KBM-7 (cell line): ENCODE measurements at regions not wholly inside any gene's neighbourhood (a gene's known extent, or its start where the extent isn't known, plus 50 kb on each side); places are given as distances from the start of the nearest gene placed in this dataset.
"Not testable (repeated sequence)": the region's sequence is repeated elsewhere in the genome, so short reads cannot be mapped to it uniquely, and the experiment has no call there.

Experiments
- DNase-seq: peaks from one replicate; pipeline ENCODE4 v3.0.0-alpha.2; 2015
- in situ Hi-C: fragments of 300-500 bp; cut with MboI; formaldehyde crosslinking; loops from 2 replicates; pipeline ENCODE4 v1.14.3; 2020; ENCODE audit warnings: low sequenced_read_pairs, low pct_unique_long_range_greater_than_20kb, mixed read lengths

GRCh38 chr22:22171357-22172218 lies 73.0 kb upstream of the VPREB1 start:
- in situ Hi-C loops: loop anchor here (25.0 kb wide), 1 partner anchor 109 kb away; no protein-coding TSS in a partner anchor
- DNase-seq: no peak

GRCh38 chr22:22169923-22170322 lies 74.7 kb upstream of the VPREB1 start:
- in situ Hi-C loops: loop anchor here (25.0 kb wide), 1 partner anchor 108 kb away; no protein-coding TSS in a partner anchor

DNA sequence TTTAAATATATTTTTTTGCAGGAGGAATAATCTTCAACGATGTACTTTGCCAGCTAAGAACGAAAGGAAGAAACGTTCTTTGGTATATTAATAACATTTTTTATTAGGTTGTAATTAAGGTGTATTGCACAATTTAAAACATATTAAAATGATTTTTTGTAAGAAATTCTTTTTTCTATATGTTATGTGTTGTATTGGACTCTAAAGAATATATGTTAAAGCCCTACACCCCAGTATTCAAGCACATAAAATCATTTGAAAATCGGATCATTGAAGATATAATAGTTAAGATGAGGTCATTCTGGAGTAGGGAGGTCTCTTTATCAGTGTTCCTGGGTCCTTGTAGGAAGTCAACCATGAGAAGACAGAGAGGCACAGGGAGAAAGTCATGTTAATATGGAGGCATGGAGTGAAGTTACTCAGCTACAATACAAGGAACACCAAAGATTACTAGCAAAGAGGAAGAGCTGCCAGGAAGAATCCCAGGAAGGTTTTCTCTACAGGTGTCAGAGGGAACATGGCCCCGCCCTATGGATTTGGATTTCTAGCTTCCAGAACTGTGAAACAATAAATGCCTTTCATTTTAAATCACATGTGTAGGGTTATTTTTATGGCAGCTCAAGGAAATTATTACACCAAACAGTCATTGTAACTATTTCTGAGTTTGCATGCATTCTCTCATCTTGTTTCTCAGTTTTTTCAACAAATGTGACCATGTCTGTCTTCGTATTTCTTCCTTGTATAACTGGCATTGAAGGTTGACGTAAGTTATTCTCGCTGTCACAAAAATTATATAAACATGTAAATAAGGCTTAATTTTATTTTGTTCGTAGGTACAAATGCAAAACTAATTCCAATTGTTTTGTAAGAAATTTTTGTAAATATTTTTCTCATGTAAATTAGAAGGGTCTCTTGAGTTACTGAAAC lies 75.4 kb upstream of the VPREB1 start:
- DNase-seq: no peak
- in situ Hi-C loops: loop anchor here (25.0 kb wide), 1 partner anchor 107 kb away; no protein-coding TSS in a partner anchor

More at GRCh38 chr22:22169923-22170322, 74.7 kb upstream of the VPREB1 start:
- DNase-seq: no peak

DNA sequence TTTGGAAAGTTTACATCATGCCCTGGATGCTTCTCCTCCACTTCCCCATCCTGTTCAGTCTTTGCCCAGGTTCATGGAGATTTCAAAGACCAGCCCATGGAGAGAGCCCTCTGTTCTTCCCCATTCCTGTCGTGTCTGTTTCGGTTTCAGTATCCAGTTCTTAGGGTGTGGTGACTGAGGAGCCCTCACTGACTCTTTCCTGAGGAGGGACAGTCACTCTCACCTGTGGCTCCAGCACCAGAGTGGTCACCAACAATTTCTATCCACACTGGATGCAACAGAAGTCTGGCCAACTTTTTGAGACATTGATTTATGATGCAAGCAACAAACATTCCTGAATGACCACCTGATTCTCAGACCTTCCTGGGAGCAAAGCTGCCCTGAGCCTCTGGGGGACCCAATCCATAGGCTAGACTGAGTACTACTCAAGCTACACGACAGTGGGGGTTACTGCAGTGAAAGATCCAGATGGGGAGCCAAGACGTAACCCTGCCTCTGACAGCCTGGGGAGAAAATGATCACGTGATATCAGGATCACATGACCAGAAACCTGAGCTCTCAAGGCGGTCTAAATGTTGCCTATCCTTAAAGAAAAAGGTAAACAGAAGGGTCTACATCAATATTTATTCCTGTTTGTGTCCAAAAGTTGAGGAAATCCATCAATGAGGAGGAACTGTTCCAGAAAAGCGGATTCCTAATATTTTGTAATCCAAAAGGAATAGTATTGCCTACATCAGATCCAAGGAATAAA lies 76.2 kb upstream of the VPREB1 start:
- peak; percentile 9 for DNase-seq
- in situ Hi-C loops: loop anchor here (25.0 kb wide), 1 partner anchor 106 kb away; no protein-coding TSS in a partner anchor

GRCh38 chr22:22167791-22168189 lies 76.8 kb upstream of the VPREB1 start:
- in situ Hi-C loops: loop anchor here (25.0 kb wide), 1 partner anchor 105 kb away; no protein-coding TSS in a partner anchor
- DNase-seq: peak; percentile 16

GRCh38 chr22:22166941-22167713 lies 77.5 kb upstream of the VPREB1 start:
- in situ Hi-C loops: loop anchor here (25.0 kb wide), 1 partner anchor 105 kb away; no protein-coding TSS in a partner anchor
- DNase-seq: no peak

- no peak for DNase-seq
- in situ Hi-C loops: loop anchor here (25.0 kb wide), 1 partner anchor 104 kb away; no protein-coding TSS in a partner anchor
These were observed 78.5 kb upstream of the VPREB1 start for GRCh38 chr22:22165936-22166710.

GRCh38 chr22:22164541-22165272 lies 79.9 kb upstream of the VPREB1 start:
- in situ Hi-C loops: loop anchor here (25.0 kb wide), 1 partner anchor 102 kb away; no protein-coding TSS in a partner anchor
- DNase-seq: no peak

- in situ Hi-C loops: loop anchor here (25.0 kb wide), 1 partner anchor 100 kb away; no protein-coding TSS in a partner anchor
- DNase-seq: no peak
These were observed 82.4 kb upstream of the VPREB1 start for GRCh38 chr22:22161924-22162851.

GRCh38 chr22:22160768-22161167 lies 83.8 kb upstream of the VPREB1 start:
- DNase-seq: not testable (repeated sequence)
- in situ Hi-C loops: loop anchor here (25.0 kb wide), 1 partner anchor 98 kb away; no protein-coding TSS in a partner anchor

DNA sequence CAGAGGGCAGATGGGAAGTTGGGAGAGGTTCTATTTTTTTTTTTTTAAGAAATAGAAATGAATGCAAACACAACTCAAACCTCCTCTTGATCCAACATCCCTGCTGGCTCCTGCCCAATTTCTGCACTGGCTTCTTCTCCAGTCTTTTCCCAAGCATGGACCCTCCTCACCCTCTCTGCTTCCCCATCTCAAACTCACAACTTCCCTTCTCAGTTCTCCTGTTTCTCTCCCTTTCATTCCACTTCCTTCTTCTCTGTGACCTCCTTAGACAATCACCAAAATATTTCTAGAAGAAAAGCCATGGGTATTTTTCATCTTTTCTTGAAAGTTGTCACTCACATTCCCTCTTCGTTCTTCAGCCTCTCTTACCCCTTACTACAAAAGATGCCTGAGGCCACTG lies 85.2 kb upstream of the VPREB1 start:
- in situ Hi-C loops: loop anchor here (25.0 kb wide), 1 partner anchor 97 kb away; no protein-coding TSS in a partner anchor
- DNase-seq: no peak

- DNase-seq: no peak
- in situ Hi-C loops: loop anchor here (25.0 kb wide), 1 partner anchor 97 kb away; no protein-coding TSS in a partner anchor
These were observed 85.6 kb upstream of the VPREB1 start for GRCh38 chr22:22158965-22159364.

- in situ Hi-C loops: loop anchor here (25.0 kb wide), 1 partner anchor 96 kb away; no protein-coding TSS in a partner anchor
- DNase-seq: no peak
These were observed 86.3 kb upstream of the VPREB1 start for GRCh38 chr22:22158207-22158816.

DNA sequence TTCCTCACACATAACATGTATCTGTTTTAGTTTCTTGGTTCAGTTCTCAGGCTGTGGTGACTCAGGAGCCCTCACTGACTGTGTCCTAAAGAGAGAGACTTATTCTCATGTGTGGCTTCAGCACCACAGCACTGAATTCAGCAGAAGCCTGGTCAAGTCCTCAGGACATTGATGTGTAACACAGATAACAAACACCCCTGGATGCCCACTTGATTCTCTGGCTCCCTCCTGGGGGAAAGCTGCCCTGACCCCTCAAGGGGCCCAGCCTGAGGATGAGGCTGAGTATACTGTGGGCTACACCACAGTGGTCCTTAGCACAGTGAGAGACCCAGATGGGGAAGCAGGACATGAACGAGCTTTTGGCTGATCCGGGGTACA lies 87.2 kb upstream of the VPREB1 start:
- DNase-seq: no peak
- in situ Hi-C loops: loop anchor here (25.0 kb wide), 1 partner anchor 95 kb away; no protein-coding TSS in a partner anchor
